KMS-11 (cell line): ENCODE measurements at regions not wholly inside any gene's neighbourhood (a gene's known extent, or its start where the extent isn't known, plus 50 kb on each side); places are given as distances from the start of the nearest gene placed in this dataset.

Experiments
- H2AFZ ChIP-seq: fragments of 200-600 bp; sonication (generic); 2 replicates; pipeline ENCODE4 v1.6.1; 2016; ENCODE audit warnings: antibody characterized with exemption, mixed run types, low read depth
- H3K27ac ChIP-seq: fragments of 200-600 bp; sonication (generic); 2 replicates; pipeline ENCODE4 v1.6.1; 2016; ENCODE audit warnings: mild to moderate bottlenecking, mixed run types
- H3K27me3 ChIP-seq: fragments of 200-600 bp; sonication (generic); 2 replicates; pipeline ENCODE4 v1.6.1; 2017; ENCODE audit warnings: mild to moderate bottlenecking, low read depth, mixed run types, moderate library complexity; ENCODE audit not compliant: insufficient read depth
- H3K36me3 ChIP-seq: fragments of 200-600 bp; sonication (generic); 2 replicates; pipeline ENCODE4 v1.6.1; 2017; ENCODE audit warnings: mild to moderate bottlenecking, mixed run types; ENCODE audit not compliant: insufficient read depth
- H3K4me1 ChIP-seq: fragments of 200-600 bp; sonication (generic); 2 replicates; pipeline ENCODE4 v1.6.1; 2016; ENCODE audit warnings: mild to moderate bottlenecking, low read depth, mixed run types; ENCODE audit not compliant: poor library complexity, severe bottlenecking
- H3K4me2 ChIP-seq: fragments of 200-600 bp; sonication (generic); 2 replicates; pipeline ENCODE4 v1.7.0; 2016; ENCODE audit warnings: mild to moderate bottlenecking, mixed run types
- H3K4me3 ChIP-seq: fragments of 200-600 bp; sonication (generic); IDR thresholded peaks from 2 replicates; pipeline ENCODE4 v1.6.1; 2017; ENCODE audit warnings: low read depth, low read length, mixed read lengths; ENCODE audit not compliant: insufficient read depth
- H3K79me2 ChIP-seq: fragments of 200-600 bp; sonication (generic); 2 replicates; pipeline ENCODE4 v1.6.1; 2016; ENCODE audit warnings: low read depth, mixed run types; ENCODE audit not compliant: insufficient read depth
- H3K9ac ChIP-seq: fragments of 200-600 bp; sonication (generic); 2 replicates; pipeline ENCODE4 v1.6.1; 2016; ENCODE audit warnings: mild to moderate bottlenecking, mixed run types
- H4K20me1 ChIP-seq: fragments of 200-600 bp; sonication (generic); 2 replicates; pipeline ENCODE4 v1.6.1; 2016; ENCODE audit warnings: mild to moderate bottlenecking, mixed run types; ENCODE audit not compliant: insufficient read depth
- CTCF ChIP-seq: fragments of 200-600 bp; sonication (generic); conservative IDR thresholded peaks from 2 replicates; pipeline ENCODE4 v1.6.1; 2017; ENCODE audit warnings: low read depth, mild to moderate bottlenecking, antibody characterized with exemption, low read length, moderate library complexity, mixed read lengths

- Histone ChIP-seq H2AFZ (no peak overlapping the region), H3K27ac (no peak overlapping the region), H3K79me2 (no peaks in the 10 kb centered on the region), H3K4me3 (no peak overlapping the region), H3K36me3 (no peaks in the 10 kb centered on the region), H3K9ac (no peak overlapping the region), H3K27me3 (no peaks in the 10 kb centered on the region), H3K4me1 (no peaks in the 10 kb centered on the region), H3K4me2 (no peak overlapping the region), H4K20me1 (no peaks in the 10 kb centered on the region)
- no peak for TF ChIP-seq CTCF
These were observed 185.3 kb upstream of the FBXO33 start for GRCh38 chr14:39617537-39617936.

GRCh38 chr14:39615352-39615751 is 183.1 kb upstream of the FBXO33 start:
- no peak overlapping the region for H3K4me3 ChIP-seq
- H4K20me1 ChIP-seq = no peaks in the 10 kb centered on the region
- H3K36me3 ChIP-seq = no peaks in the 10 kb centered on the region
- H3K4me1 ChIP-seq = no peaks in the 10 kb centered on the region
- H3K27ac ChIP-seq = no peak overlapping the region
- no peak overlapping the region for H3K9ac ChIP-seq
- H3K27me3 ChIP-seq = no peaks in the 10 kb centered on the region
- no peak overlapping the region for H2AFZ ChIP-seq
- no peak for TF ChIP-seq CTCF
- no peak overlapping the region for H3K4me2 ChIP-seq
- H3K79me2 ChIP-seq = no peaks in the 10 kb centered on the region

DNA sequence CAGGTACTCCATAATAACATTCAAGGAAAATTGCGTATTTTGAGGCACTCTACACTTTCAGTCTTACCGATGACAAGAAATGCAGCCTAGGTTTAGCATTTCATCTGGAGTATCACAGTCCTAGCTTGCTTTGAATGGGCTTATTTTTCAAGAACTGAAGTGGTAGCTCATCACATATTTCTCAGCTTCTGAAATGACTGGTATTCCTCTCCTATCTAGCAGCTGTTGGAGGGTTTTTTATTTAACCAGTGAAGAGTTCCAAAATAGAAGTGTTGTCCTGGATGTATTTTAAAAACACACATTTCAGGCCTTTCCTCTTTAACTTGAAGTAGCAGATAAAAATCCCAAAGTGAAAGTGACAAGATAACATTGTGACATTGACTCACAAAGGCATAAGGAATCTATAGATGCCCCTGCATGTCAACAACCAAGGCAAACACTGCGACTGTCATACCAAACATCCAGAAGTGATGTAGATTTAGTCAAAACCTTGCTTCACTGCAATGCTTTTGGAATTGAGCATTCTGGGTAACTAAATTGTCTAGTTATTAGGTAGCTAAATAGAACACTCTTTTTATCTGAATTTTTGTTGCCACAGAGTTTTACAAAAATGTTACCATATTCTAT is 182.2 kb upstream of the FBXO33 start:
- TF ChIP-seq CTCF = no peak
- no peaks in the 10 kb centered on the region for H3K4me1 ChIP-seq
- no peak overlapping the region for H3K4me2 ChIP-seq
- no peaks in the 10 kb centered on the region for H4K20me1 ChIP-seq
- no peak overlapping the region for H3K9ac ChIP-seq
- H3K27me3 ChIP-seq = no peaks in the 10 kb centered on the region
- H3K36me3 ChIP-seq = no peaks in the 10 kb centered on the region
- no peak overlapping the region for H3K27ac ChIP-seq
- no peak overlapping the region for H3K4me3 ChIP-seq
- H2AFZ ChIP-seq = no peak overlapping the region
- H3K79me2 ChIP-seq = no peaks in the 10 kb centered on the region

DNA sequence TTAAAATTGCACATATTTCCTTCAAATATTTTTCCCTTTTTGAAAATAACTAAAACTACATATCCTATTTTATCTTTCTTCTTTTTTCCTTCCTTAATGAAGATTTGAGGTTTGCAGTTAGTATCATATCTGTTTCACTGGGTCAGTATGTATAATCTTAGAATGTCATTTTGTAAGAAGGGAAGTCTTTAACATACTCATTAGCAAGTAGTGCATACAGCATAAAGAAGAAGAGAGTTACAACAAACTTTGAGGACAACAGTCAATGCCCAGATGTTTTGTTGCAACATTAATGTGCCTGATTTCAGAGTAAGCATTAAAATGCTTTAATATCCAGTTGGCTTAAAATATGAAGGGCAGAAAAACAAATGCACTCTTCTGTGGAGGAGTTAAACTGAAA is 176.9 kb upstream of the FBXO33 start:
- Histone ChIP-seq H4K20me1 (no peaks in the 10 kb centered on the region), H3K27me3 (no peaks in the 10 kb centered on the region), H3K4me3 (no peak overlapping the region), H3K79me2 (no peaks in the 10 kb centered on the region), H3K4me1 (no peaks in the 10 kb centered on the region), H3K9ac (no peak overlapping the region), H3K4me2 (no peak overlapping the region), H3K36me3 (no peaks in the 10 kb centered on the region), H3K27ac (no peak overlapping the region), H2AFZ (no peak overlapping the region)
- TF ChIP-seq CTCF = no peak
